ENCODE measurements at regions not wholly inside any gene's neighbourhood (a gene's known extent, or its start where the extent isn't known, plus 50 kb on each side); places are given as distances from the start of the nearest gene placed in this dataset.

DNA sequence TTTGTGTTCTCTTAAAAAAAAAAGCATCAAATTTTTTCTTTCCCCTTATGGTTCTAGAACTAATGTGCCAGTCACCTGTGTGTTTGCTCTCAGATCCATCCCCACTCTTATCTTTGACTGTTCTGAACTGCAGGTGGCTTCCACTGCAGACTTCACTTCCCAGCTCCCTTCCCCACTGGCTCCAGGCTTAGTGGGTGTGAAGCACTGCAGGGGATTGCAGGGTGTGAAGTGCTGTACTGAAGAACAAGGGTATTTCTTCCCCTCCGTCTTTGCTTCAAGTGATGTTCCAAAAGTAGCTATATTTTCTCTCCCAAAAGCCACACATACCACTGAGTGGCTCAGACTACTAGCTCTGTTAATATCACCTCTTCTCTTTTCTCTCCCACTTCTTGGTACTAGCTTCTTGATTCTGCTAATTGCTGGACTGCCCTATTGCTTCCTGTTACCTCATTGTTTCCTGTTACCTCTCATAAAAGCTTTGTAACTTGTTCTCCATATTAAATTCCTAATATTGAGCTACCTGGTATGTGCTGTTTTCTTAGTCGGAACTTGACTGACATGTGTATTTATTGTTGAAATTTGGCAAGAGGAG, 115.4 kb upstream of the PRICKLE1 start:
- DNase-seq, result no peak

DNA sequence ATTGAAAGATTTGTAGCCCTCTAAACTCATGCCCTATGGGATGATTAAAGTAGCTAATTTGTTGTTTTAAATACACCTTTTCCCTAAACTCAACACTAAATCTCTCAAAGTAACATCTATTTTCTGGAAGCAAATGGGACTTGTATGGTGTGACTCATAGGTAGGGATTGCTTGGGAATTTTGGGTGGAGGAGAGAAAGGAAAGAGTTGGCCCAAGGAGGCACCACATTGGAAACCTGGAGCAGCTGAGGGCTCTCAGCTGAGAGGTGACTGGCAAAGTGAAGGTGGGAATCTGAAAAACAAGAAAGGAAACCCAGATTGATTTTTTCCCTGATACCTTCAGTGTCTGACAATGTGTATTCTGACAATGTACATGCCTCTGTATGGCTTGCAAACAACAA, 114.8 kb upstream of the PRICKLE1 start:
- no peak for DNase-seq

DNA sequence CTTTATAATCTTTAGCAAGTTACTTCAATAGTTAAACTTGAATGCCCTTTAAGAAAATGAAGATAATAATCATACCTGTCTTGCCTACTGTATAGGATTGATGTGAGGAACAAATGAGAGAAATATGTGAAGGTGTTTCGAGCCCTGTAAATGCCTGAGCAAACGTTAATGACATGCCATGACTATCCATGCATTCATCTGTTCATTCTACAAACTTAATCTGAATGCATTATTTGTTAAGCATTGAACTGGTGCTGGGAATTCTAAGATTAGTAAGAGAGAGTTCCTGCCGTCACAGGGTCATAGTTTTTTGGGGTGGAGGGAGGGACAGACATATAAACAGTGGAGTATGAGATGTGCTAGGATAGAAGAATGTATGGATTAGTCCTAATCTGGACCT, 111.5 kb upstream of the PRICKLE1 start:
- DNase-seq, result no peak

DNA sequence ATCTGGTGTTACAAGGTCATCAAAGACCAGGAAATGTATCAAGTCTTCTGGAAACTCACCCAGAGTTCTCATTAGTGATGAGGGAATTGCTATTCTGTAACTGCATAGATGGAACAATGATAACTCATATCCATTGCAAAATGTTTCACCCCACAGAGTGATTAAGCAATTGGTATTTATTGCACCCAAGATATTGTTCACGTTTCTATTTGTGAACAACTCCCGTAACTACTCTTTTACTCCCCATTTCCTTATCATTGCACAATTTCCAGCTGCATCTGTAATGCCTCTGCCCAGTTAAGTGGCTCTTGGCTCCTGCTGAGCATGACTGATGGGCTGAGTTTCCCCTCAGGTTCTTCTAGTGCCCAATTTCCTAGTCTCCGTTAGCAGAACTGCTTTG, 108.7 kb upstream of the PRICKLE1 start:
- no peak for DNase-seq

DNA sequence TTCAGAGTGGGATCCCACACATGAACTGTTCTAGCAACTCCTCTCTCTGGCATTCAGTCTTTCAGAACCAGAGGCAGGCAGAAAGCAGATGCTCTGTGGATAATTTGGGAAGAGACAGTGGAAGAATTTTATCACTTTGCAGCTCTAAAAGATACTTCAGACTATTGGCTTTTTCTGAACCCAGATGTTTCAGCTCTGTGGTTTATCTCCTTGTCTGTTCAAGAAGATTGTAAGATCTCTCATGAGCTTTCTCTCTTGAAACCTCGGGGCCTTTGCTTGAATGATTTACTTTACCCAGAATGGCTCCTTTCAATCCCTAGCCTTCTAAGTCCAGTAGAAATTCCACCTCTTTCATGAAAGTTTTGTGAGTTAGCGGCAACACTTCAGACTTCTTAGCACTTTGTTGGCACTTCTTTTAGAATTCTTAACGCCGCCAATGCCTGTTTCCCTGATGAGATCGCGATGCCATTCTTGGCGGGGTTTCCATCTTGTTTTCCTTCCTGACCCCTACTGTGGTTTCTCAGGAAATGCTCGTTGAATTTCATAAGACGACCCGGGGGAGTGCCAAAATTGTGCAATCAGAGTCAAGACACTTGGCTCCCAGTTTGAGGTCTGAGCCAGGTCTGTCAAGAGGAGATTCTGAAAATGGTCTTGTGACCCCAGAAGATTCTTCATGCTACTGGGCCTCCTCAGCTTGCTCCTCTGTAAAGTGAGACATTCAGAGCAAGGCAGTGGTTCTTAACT, 107.0 kb upstream of the PRICKLE1 start:
- DNase-seq, result no peak

DNA sequence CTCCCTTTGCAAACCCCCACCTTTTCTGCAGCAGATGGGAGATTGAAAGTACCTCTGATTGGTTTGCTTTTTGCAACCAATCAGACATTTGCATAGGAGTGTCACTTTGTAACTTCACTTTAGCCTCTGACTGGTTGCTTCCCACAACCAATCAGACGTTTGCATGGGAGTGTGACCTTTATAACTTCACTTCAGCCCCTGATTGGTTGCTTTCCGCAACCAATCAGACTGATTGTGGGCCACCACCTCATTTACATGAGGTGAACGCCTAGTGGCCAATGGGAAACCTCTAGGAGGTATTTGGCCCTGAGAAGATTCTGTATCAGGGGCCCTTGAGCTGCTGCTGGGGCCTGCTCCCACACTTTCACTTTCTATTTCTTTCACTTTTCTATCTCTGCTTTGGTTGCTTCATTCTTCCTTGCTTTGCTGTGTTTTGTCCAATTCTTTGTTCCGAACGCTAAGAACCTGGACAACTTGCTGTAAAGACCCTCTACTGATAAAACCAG, 106.0 kb upstream of the PRICKLE1 start:
- no peak for DNase-seq

DNA sequence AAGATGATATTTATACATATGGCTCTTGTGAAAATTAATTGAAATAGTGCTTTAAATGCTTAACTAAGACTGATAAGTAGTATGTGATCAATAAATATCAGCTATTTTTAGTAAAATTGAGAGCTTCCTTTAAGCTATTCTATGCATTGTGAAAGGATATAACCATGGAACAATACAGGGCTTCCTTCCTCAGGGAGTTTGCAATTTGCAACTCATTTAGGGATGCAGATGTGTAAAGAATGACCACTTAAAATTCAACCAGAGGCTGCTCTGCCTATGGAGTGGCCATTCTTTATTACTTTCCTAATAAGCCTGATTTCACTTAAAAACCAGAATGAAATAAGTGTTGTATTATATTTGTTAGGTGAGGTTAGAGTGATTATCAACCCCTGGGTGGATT, 103.2 kb upstream of the PRICKLE1 start:
- DNase-seq, result no peak

DNA sequence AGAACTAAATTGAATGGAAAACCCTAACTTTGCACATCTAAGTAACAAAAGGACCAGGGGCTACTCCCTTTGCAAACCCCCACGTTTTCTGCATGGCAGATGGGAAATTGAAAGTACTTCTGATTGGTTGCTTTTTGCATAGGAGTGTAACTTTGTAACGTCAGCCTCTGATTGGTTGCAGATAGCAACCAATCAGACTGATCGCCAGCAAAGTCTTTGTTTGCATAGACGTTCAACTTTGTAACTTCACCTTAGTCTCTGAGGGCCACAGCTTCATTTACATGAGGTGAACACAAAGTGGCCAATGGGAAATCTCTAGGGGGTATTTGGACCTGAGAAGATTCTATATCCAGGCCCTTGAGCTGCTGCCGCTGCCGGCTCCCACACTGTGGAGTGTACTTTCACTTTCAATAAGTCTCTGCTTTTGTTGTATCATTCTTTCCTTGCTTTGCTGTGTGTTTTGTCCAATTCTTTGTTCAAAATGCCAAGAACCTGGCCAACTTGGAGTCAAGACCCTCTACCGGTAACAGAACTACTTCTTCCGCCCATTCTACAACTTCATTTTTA, 102.5 kb upstream of the PRICKLE1 start:
- DNase-seq, result no peak

DNA sequence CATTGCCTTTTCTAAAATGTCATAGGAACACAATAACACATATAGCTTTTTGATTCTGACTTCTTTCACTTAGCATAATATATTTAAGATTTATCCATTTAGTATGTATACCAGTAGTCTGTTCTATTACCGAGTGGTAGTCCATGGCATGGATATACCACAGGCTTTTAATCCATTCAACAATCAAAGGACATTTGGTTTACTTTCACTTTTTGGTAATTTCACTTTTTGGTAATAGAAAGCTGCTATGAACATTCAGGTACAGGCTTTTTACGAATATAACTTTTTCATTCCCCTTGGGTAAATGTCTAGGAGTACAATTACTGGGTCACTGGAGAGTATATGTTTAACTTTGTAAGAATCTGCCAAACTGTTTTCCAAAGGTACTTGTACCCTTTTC, 100.7 kb upstream of the PRICKLE1 start:
- no peak for DNase-seq

DNA sequence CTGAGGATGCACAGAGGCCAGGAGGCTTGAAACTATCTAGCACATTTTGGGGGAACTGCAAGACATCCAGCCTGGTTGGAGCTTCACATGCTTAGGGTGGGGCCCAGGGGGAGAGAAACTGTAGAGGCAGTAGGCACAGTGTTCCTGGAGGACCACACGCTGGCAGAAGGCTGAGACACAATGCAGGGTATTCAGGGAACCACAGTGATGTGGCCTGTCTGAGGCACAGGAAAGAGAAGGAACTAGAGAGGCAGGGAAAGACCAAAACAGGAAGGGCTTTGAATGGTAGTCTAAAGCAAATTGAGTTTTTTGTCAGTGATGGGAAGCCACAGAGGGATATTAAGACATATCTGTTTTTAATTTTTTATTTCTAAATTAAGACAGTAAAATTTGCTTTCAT, 100.2 kb upstream of the PRICKLE1 start:
- no peak for DNase-seq

DNA sequence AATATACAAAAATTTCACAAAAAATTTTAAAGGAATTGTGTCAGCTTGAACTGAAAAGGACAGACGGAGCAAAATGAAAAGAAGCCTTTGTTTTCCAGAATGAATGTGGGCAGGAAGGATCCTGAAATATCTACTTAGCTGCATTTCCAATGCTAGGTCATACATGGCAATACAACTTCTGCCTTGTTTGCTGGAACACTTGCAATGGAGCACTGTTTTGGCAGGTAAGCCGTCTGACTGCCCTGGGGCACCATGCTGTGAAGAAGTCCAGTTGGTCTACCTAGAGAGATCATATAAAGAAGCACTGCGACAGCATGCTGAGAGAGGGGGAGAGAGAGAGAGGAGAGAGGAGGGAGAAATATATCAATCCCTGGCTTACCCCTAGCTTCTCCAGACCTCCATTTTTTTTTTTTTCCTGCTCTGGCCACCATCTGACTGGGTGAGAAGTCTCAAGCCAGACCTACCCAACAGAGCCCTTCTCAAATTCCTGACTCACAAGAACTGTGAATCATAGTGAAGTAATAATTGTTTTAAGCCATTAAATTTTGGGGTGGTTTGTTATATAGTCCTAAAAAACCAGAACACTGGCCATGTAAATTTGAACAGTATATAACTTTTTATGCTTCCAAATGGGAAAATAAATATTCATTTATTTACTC, 97.1 kb upstream of the PRICKLE1 start:
- no peak for DNase-seq

DNA sequence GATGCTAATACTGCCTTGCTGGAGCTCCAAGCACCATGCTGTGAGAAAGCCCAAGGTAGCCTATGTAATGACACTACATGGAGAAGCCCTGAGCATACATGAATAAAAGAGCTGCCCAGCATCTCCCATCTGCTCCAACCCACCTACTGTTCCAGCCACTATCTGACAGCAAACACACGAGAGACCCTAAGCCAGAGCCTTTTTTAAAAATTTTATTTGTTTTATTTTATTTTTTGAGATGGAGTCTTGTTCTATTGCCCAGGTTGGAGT, 95.2 kb upstream of the PRICKLE1 start:
- DNase-seq, result no peak

DNA sequence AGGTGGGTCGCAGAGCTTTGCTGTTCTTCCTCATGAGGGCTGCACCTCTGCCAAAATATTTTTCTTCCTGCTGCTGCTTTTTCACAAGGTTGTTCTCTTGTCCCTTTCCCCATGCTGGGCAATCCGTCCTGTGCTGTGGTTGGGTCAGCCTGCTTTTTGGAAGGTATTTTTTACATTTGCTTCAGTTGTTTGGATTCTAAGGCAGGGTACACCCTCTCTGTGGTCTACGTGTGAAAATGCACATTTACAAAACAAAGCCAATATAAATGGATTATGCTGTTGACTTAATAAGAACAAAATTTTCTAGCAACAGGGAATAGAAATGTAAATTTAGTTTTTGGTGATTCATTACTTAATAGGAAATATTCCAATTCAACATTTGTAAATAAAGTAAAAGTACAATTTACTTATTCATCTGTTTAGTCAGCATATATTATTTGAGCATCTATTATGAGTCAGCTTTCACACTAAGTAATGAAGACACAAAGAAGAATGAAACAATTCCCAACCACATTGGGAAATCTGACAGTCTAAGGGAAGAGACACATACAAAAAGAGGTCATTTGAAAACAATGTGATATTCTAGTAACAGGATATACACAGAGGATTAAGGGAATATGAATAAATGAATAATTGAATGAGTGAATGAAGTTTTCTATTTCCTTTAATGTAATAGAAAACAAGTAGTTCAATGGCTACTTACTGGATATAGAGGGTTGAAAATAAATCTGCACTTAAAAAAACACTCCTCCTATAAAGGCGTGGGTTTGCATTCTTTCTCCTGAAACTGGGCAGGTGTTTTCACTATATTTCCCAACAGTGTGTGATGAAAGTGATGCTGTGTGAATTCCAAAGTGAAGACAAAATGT, 94.6 kb upstream of the PRICKLE1 start:
- DNase-seq, result no peak

DNA sequence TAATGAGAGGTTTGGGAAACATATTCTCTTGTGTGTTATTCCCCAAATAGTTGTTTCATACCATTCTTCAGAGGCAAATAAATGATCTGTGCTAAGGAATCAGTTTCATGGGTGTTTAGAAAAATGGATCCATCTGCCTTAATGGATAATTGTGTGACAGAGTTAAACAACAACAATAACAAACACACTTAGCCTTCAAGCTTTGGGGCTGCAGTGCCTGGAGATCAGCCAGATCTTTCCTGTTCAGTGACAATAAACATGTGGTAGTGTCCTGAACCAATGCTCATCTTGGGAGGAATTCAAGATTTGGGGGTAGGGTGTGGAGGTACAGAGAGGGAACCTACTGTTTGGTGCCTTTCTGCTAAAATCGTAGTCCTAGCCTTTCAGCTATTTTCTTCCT, 93.7 kb upstream of the PRICKLE1 start:
- DNase-seq, result no peak

DNA sequence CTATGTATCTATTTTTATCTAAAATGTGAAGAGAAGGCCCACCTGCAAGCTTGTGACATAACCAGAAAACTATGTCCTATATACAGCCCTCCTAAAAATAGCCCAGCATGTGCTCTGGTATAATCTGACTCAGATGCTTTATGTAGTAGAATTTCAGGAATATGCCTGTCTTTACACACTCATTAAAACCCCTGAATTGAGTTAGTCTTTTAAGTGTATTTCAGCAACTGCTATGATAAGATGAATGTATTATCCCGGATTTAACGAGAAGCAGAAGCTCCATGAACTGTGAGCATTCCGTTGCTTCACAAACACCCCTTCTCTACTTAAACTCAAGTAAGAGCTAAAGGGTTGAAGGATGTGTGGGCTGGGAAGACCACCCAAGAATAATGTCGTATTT, 89.9 kb upstream of the PRICKLE1 start:
- no peak for DNase-seq

DNA sequence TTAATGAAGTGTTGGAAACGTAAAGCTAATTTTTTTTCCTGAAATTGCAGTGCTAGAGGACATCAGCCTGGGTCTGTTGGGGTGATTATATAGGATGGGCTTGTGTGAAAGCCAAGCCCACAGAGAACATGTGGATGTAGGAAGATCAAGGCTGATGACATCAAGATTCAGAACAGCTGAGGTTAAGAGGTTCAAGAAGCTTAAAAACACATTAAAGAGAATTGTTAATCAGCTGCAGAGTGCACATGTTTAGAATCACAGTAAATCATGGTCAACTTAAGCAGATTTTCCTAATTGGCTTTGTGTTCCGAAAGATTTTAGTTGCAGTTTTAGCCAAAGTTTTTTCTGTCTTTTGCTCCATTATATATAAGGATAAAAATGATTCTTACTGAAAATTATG, 87.9 kb upstream of the PRICKLE1 start:
- no peak for DNase-seq

DNA sequence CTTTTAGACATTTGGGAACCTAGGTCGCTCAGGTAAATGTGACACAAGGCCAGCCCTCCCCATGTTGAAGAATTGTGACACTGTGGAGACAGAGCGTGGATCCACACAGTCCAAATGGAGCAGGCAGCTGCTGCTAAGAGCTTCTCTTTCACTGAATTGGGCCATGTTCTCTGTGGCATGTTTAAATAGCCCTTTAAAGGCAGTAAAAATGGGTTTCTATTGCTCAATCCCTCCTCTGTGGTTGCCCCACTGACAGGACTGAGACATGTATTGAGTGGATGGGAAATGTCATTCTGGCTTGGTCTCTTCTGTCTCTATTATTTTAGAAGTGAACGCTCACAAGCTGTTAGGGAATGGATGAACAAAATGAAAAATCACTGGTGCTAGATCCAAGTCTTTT, 84.0 kb upstream of the PRICKLE1 start:
- DNase-seq, result no peak

DNA sequence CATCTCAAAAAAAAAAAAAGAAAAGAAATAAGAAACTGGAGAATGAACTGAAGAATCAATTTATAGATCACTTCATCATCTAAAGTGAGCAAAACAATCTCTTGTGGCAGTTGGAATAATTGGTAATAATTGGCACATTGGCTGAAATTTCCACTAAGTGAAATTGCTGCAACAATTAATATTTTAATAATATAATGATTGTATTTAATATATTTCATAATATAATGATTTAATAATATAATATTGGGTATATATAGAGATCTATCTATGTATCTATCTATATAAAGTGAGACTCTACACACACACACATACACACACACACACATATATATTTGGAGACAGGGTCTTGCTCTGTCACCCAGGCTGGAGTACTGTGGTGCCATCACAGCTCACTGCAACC, 81.2 kb upstream of the PRICKLE1 start:
- DNase-seq, result no peak

DNA sequence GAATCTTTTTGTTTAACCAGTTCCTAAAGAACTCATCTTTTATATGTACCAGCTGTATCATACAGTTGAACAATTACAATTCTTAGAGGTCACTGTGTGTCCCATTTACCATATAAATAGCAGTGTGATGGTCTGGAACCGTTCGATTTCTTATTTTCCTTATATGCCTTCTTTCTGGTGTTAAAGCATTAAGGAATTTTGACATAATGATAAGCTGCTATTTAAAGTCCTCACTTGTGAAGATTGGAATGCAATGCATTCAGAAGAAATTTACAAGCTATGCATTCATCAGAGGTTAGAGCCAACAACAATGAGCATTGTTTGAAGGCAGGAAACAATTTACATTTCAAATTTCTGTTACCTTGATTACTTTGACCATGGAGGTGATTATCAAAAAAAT, 80.0 kb upstream of the PRICKLE1 start:
- DNase-seq, result no peak

DNA sequence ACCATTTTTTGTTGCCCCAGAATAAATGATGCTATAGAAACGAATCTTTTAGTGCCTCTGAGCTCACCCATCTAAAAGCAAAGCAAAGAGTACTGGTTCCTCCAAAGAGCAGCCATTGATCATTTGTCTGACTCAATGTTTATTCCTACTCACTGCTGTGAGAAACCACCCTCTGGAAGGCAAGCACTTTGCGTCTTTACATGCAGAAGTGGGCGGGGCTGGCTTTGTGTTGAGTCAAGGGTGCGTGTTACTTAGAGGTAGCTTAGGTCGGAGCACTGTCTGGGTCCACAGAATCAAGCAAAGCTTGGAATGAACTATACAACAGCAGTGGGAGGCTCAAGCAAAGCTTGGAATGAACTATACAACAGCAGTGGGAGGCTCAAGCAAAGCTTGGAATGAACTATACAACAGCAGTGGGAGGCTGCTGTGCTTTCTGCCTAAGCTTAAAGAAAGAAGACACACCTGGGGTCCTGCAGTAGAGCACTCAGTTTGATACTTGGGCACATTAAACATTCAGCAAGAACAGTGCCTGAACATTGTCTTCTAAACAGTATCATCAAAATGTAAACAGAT, 77.2 kb upstream of the PRICKLE1 start:
- no peak for DNase-seq

DNA sequence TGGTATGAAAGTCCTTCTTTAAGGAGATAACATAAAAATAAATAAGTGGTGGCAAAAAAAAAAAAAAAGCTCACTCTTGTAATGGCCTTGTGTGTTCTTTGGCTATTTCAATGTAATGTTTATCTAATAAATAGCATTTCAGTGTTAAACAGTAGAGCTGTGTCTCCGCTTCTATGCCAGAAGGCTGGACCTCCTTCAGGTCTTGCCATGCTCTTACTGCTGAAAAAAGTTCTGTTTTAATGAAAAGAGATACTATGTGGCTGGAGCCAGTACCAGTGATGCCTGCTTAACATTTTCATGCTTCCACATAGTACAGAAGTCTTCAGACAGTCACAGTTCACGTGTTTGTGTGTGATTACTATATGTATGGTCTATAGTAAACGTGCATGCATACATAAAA, 74.1 kb upstream of the PRICKLE1 start:
- DNase-seq, result no peak

DNA sequence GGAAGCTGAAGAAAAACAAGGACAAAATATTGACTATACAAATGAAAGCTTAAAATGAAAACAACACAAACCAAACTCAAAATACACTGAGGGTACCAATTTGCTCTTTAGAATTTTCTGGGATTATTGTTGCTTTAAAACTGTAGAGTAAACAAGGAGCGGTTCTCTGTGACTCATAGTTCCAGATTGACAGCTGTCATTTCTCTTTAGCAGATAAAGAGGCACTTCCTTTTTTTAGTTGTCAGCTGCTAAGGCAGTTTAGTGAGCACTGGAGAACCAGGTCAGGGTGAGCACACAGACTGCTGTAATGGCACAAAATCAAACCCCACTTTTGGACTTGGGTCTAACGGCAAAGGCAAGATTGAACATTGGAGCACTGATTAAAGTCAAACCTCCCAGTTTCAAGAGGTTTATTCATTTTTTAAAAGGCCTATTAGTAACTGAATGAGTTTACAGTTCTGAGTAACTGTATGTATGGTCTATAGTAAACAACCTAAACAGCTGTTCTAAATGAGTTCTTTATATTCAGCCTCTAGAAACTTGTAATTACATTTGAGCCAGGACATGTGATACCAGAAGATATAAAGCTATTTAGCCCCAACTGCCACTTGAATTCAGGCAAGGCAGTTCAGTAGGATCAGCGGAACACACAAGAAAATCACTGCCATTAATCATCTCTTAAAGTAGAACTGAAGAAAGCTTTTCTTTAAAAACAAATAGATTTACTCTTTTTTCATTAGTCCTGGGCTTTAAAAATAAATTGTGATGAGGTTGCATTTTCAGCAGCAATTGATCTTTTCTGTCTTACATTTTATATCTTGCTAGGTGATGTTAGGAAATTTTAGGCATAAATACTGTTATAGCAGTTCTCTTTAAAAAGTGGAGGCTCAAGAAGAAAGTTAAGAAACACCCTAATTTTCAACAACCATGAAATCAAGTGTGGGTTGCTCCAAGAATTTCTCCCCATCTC, 71.7 kb upstream of the PRICKLE1 start:
- no peak for DNase-seq
